PC-3 (cell line): ENCODE measurements at regions not wholly inside any gene's neighbourhood (a gene's known extent, or its start where the extent isn't known, plus 50 kb on each side); places are given as distances from the start of the nearest gene placed in this dataset.

Experiments used
- ATAC-seq: fragments of 200-7000 bp; cut with Tn5 transposase; 2 replicates; pipeline ENCODE4 v1.9.1; 2020; ENCODE audit warnings: mild to moderate bottlenecking, moderate library complexity
- BruUV-seq: library from RNA; stranded (reverse); fragments of 400-500 nt; replicated peaks from 2 replicates; lab custom pipeline; 2021; lab: Mats Ljungman, UMichigan
- CTCF ChIA-PET: fragments of 300-600 bp; sonication (Branson Sonifier 250); formaldehyde crosslinking; loops from one replicate; lab custom pipeline; 2022; ENCODE audit warnings: antibody characterized with exemption; lab: Charles Lee
- POLR2A ChIA-PET: fragments of 300-600 bp; sonication (Branson Sonifier 250); formaldehyde crosslinking; loops from one replicate; lab custom pipeline; 2022; ENCODE audit warnings: antibody characterized with exemption; ENCODE audit not compliant: unreplicated experiment; lab: Charles Lee
- DNase-seq: peaks from one replicate; pipeline ENCODE4 v3.0.0-alpha.2; 2015
- H2AFZ ChIP-seq: fragments of 300-600 bp; sonication (generic); 2 replicates; pipeline ENCODE4 v1.6.0; 2016; ENCODE audit warnings: antibody characterized with exemption, low read length
- H3F3A ChIP-seq: fragments of 300-600 bp; sonication (generic); one replicate; pipeline ENCODE4 v1.6.0; 2017; ENCODE audit warnings: antibody characterized with exemption, low read length, control low read depth, mild to moderate bottlenecking; ENCODE audit not compliant: unreplicated experiment
- H3K27ac ChIP-seq: fragments of 300-600 bp; sonication (generic); 2 replicates; pipeline ENCODE4 v1.5.1; 2016; ENCODE audit warnings: mild to moderate bottlenecking, low read length
- H3K27me3 ChIP-seq: fragments of 300-600 bp; sonication (generic); 2 replicates; pipeline ENCODE4 v1.6.1; 2016; ENCODE audit warnings: low read length, mixed read lengths
- H3K36me3 ChIP-seq: fragments of 300-600 bp; sonication (generic); 2 replicates; pipeline ENCODE4 v1.6.1; 2016; ENCODE audit warnings: low read depth, mixed run types, low read length, mixed read lengths
- H3K4me1 ChIP-seq: fragments of 300-600 bp; sonication (generic); 2 replicates; pipeline ENCODE4 v1.5.1; 2016; ENCODE audit warnings: low read length; ENCODE audit not compliant: insufficient read depth
- H3K4me2 ChIP-seq: fragments of 300-600 bp; sonication (generic); 2 replicates; pipeline ENCODE4 v1.6.0; 2016; ENCODE audit warnings: low read length
- H3K4me3 ChIP-seq: fragments of 300-600 bp; sonication (generic); 2 replicates; pipeline ENCODE4 v1.5.1; 2016; ENCODE audit warnings: mild to moderate bottlenecking, low read length, mixed read lengths
- H3K79me2 ChIP-seq: fragments of 300-600 bp; sonication (generic); 2 replicates; pipeline ENCODE4 v1.6.1; 2017; ENCODE audit warnings: low read length, mixed read lengths
- H3K9ac ChIP-seq: fragments of 300-600 bp; sonication (generic); 2 replicates; pipeline ENCODE4 v1.6.0; 2016; ENCODE audit warnings: mild to moderate bottlenecking, low read length
- H3K9me2 ChIP-seq: fragments of 300-600 bp; sonication (generic); replicated peaks from 2 replicates; pipeline ENCODE4 v1.6.1; 2016; ENCODE audit warnings: mixed run types, low read length, mixed read lengths
- H3K9me3 ChIP-seq: fragments of 300-600 bp; sonication (generic); 2 replicates; pipeline ENCODE4 v1.6.1; 2016; ENCODE audit warnings: low read length, mixed read lengths
- H4K20me1 ChIP-seq: fragments of 300-600 bp; sonication (generic); 2 replicates; pipeline ENCODE4 v1.6.1; 2016; ENCODE audit warnings: low read length, mixed read lengths
- CTCF ChIP-seq: fragments of 300-600 bp; sonication (generic); conservative IDR thresholded peaks from 2 replicates; pipeline ENCODE4 v1.5.1; 2017; ENCODE audit warnings: antibody characterized with exemption, low read depth, mild to moderate bottlenecking, low read length
- EZH2 ChIP-seq: fragments of 300-600 bp; sonication (generic); IDR thresholded peaks from one replicate; pipeline ENCODE4 v1.6.1; 2017; ENCODE audit warnings: antibody characterized with exemption, mild to moderate bottlenecking, low read length; ENCODE audit not compliant: unreplicated experiment
- EZH2phosphoT487 ChIP-seq: fragments of 300-600 bp; sonication (generic); IDR thresholded peaks from 2 replicates; pipeline ENCODE4 v1.6.1; 2018; ENCODE audit warnings: mild to moderate bottlenecking, antibody characterized with exemption, low read length, borderline replicate concordance
- intact Hi-C: fragments of 100-400 bp; cut with micrococcal nuclease; formaldehyde crosslinking; loops from 2 replicates; pipeline ENCODE4 v1.9.0; 2023

DNA sequence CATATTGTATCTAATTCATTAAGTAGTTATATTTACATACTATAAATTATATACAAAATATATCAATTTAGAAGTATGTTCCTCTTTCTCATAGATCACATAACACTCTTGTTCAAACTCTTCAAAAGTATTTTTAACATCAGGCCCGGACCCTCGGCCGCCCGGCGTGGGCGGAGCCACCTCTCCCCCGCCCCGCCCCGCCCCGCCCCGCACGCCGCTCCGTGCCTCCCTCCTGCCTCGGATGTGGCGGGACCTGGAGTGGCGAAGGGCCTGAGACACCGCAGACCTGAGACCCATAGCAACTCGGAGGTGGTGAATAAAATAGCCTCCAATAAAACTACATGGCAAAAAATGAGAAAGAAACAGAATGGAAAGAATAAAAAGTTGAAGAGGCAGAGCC lies 105.9 kb upstream of the BDNF start:
- Histone ChIP-seq H3F3A (no peaks in the 10 kb centered on the region), H2AFZ (no peak overlapping the region), H3K27ac (no peak overlapping the region), H4K20me1 (no peaks in the 10 kb centered on the region), H3K36me3 (no peaks in the 10 kb centered on the region), H3K4me2 (no peak overlapping the region), H3K9ac (no peak overlapping the region), H3K4me1 (no peaks in the 10 kb centered on the region), H3K4me3 (no peak overlapping the region), H3K27me3 (no peaks in the 10 kb centered on the region), H3K9me2 (no peaks in the 10 kb centered on the region), H3K79me2 (no peaks in the 10 kb centered on the region), H3K9me3 (no peaks in the 10 kb centered on the region)
- intact Hi-C loops, result no loop called here
- BruUV-seq, result no TSS peak
- ChIA-PET POLR2A (no interaction called here), CTCF (no interaction called here)
- DNase-seq (no peak), ATAC-seq (no peak)
- TF ChIP-seq CTCF (no peak), EZH2phosphoT487 (no peak), EZH2 (no peak)

- H4K20me1 ChIP-seq, result no peaks in the 10 kb centered on the region
- H3F3A ChIP-seq, result no peaks in the 10 kb centered on the region
- CTCF ChIA-PET, result no interaction called here
- no peak overlapping the region for H2AFZ ChIP-seq
- H3K9me2 ChIP-seq, result no peaks in the 10 kb centered on the region
- TF ChIP-seq EZH2 (no peak), EZH2phosphoT487 (no peak), CTCF (no peak)
- H3K79me2 ChIP-seq, result no peaks in the 10 kb centered on the region
- no peak overlapping the region for H3K27ac ChIP-seq
- no peak overlapping the region for H3K4me3 ChIP-seq
- no peak overlapping the region for H3K9ac ChIP-seq
- POLR2A ChIA-PET, result no interaction called here
- H3K36me3 ChIP-seq, result no peaks in the 10 kb centered on the region
- no peak overlapping the region for H3K4me2 ChIP-seq
- DNase-seq, result no peak
- no TSS peak for BruUV-seq
- H3K9me3 ChIP-seq, result no peaks in the 10 kb centered on the region
- no peaks in the 10 kb centered on the region for H3K27me3 ChIP-seq
- no peaks in the 10 kb centered on the region for H3K4me1 ChIP-seq
- intact Hi-C loops, result no loop called here
- peak; percentile 67 for ATAC-seq
Observed at GRCh38 chr11:27795955-27796861, 96.0 kb upstream of the BDNF start.

DNA sequence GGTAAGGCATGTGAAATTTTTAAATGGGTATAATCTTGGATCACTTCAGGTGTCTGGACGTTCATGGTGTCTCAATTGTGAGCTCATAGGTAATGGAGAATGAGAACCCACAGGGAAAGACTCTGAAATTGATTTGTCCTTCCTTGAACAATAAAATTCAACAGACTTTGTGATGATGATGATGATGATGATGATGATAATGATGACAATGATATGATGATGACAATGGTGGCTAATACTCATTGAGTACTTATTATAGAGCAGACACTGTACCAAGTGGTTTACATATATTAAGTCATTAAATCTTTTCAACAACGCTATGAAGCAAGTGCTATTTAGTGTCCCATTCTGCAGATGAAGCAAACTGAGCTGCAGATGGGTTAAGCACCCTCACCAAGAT lies 86.6 kb upstream of the BDNF start:
- no peaks in the 10 kb centered on the region for H3F3A ChIP-seq
- no peak overlapping the region for H3K9ac ChIP-seq
- H3K4me1 ChIP-seq, result no peaks in the 10 kb centered on the region
- intact Hi-C loops, result no loop called here
- no peak overlapping the region for H2AFZ ChIP-seq
- H3K4me2 ChIP-seq, result no peak overlapping the region
- no peaks in the 10 kb centered on the region for H3K27me3 ChIP-seq
- no peak overlapping the region for H3K4me3 ChIP-seq
- DNase-seq (no peak), ATAC-seq (no peak)
- ChIA-PET CTCF (no interaction called here), POLR2A (interaction anchor here (0.7 kb wide), 1 partner anchor 77 kb away, joined by 6 read pairs; no protein-coding TSS in a partner anchor)
- no peak overlapping the region for H3K27ac ChIP-seq
- no peaks in the 10 kb centered on the region for H3K9me3 ChIP-seq
- H3K36me3 ChIP-seq, result no peaks in the 10 kb centered on the region
- no peaks in the 10 kb centered on the region for H4K20me1 ChIP-seq
- no peaks in the 10 kb centered on the region for H3K79me2 ChIP-seq
- no peaks in the 10 kb centered on the region for H3K9me2 ChIP-seq
- no peak for TF ChIP-seq EZH2
- TF ChIP-seq EZH2phosphoT487, result no peak
- TF ChIP-seq CTCF, result no peak
- BruUV-seq, result no TSS peak
